GM18907 (cell line): ENCODE measurements at regions not wholly inside any gene's neighbourhood (a gene's known extent, or its start where the extent isn't known, plus 50 kb on each side); places are given as distances from the start of the nearest gene placed in this dataset.

Experiments used
- ATAC-seq: cut with Tn5 transposase; IDR thresholded peaks from one replicate; pipeline ENCODE4 v1.9.1; 2021; ENCODE audit warnings: mild to moderate bottlenecking, moderate library complexity; ENCODE audit not compliant: unreplicated experiment

DNA sequence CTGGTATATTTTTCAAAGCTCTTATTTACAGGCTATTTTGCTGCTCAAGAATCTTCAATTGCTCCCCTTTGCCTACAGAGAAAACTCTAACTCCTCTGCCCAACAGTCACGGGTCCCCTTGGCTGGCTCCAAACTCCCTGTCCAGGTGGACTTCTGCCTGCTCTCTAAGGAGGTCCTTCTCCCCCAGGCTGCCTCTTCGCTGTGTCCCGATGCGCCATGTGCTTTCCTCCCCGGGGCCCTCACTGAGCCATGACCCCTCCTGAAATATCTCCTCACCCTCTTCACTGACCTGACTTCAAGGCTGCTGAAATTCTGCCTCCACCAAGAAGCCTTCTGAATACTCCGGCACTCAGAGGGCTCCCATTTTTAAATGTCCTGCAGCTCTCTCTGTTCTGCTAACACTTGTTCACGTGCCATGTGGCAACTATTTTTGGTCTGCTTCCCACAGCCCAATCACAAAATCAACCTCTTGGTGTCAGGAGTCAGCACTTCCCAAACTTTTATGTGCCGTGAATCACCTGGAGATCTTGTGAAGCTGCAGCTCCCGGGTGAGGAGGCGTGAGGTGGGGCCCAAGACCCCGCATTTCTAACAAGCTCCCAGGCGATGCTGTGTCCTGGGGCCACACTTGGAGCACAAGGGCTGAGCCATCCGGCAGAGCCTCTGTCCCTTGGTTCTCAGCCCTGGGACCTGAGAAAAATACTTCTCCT is 85.7 kb upstream of the COL13A1 start:
- no peak for ATAC-seq

DNA sequence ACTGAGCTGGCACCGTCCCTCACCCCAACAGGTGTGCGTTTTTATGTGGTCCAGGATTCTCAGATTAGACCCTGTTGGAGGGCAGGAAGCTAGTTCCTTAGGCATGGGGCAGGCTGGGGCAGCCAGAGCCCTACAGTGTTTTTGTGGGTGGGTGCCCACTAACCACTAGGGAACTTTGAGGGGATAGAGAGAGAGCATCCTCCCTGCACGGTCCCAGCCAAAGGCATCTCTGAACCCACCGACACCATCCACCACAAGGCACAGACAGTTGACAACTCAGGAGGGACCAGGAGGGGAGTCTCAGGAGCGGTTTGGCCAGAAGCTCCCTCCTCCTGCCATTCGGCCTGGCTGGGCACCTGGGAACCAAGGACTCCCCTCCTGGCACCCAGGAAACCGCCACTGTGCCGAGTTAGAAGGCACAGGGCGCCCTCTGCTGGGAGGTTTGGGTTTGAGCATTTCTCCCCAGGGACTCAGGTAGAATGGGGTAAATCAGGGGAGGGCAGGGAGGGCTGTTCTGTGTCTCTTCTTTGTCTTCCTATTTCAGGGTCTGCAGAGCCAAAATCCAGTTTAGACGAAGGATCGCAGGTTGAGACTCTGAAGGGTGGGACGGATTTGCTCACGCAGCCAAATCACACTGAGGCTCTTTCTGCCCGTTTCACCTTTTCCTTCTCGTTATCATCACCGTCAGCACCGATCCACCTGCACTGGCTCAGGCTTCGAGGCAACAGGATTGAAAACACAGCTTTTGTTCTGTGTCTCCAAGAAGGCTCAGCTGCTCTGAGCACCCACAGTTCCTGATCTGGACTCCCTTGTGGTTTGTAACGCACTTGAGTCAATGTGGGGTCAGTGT is 84.8 kb upstream of the COL13A1 start:
- ATAC-seq = no peak

DNA sequence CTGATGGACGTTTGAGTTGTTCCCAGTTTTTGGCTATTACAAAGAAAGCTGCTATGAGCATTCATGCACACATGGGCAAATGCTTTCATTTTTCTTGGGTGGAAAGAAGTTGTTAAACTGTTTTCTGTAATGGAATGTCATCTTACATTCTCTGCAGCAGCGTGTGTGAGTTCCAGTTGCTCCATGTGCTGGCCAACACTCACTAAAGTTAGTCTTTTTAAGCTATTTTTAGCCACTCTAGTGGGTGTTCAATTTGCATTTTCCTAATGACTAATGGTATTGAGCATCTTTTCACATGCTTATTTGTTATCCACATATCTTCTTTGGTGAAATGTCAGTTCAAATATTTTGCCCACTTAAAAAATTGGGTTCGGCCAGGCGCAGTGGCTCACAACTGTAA is 82.8 kb upstream of the COL13A1 start:
- no peak for ATAC-seq

- ATAC-seq = no peak
Measured at GRCh38 chr10:69721690-69722310, 79.9 kb upstream of the COL13A1 start.

DNA sequence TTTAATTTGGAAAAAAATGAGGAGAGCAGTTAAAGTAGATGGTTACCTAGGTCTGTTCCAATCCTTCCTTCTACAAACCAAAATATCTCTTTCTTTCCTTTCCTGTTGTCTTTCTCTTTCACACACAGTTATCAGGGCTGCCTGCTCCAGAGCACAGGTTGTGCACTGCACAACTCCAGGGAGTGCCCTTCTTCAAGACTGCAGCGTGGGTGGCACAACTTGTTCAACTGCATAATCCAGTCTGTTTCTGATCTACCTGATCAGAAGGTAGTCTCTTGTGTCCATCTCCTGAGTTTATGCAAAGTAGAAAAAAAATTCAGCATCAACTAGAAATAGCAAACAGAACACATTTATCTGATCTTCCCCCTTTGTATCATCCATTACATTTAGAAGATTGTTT is 78.1 kb upstream of the COL13A1 start:
- ATAC-seq = no peak

GRCh38 chr10:69726850-69727249 is 74.9 kb upstream of the COL13A1 start:
- ATAC-seq = no peak

GRCh38 chr10:69728335-69728870 is 73.3 kb upstream of the COL13A1 start:
- no peak for ATAC-seq

GRCh38 chr10:69729326-69730048 is 72.2 kb upstream of the COL13A1 start:
- ATAC-seq = no peak

GRCh38 chr10:69730251-69731156 is 71.2 kb upstream of the COL13A1 start:
- no peak for ATAC-seq

GRCh38 chr10:69731184-69731583 is 70.5 kb upstream of the COL13A1 start:
- no peak for ATAC-seq

GRCh38 chr10:69731698-69732097 is 70.0 kb upstream of the COL13A1 start:
- ATAC-seq = no peak

- no peak for ATAC-seq
Measured at GRCh38 chr10:69732147-69732825, 69.4 kb upstream of the COL13A1 start.

DNA sequence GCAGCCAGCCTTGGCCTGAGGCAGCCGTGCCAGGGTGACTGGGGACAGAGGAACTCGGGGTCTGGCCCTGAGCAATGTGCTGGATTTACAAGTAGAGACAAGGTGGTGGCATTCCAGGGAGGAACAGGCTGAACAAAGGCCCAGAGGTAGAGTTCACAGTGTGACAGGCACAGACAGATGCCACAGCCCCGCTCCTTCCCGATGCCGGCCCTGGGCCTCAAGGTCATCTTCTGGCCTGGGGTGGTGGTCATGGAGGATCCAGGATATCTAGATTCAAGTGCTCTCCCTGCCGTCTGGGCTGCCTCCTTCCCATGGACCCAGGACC is 68.9 kb upstream of the COL13A1 start:
- ATAC-seq = no peak

GRCh38 chr10:69733791-69734261 is 67.9 kb upstream of the COL13A1 start:
- ATAC-seq = no peak

DNA sequence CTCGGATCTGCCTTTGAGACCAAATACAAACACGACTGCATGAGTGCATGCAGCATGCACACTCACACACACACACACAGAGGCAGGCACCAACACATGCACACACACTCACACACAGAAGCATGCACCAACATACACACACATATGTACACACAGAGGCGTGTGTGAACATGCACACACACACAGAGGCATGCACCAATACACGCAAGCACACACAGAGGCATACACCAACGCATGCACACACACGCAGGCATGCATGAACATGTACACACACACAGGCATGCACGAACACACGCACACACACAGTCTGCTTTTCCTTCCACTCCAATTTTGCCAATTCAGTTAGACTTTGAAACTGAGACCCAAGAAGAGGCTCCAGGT is 67.3 kb upstream of the COL13A1 start:
- ATAC-seq = no peak

DNA sequence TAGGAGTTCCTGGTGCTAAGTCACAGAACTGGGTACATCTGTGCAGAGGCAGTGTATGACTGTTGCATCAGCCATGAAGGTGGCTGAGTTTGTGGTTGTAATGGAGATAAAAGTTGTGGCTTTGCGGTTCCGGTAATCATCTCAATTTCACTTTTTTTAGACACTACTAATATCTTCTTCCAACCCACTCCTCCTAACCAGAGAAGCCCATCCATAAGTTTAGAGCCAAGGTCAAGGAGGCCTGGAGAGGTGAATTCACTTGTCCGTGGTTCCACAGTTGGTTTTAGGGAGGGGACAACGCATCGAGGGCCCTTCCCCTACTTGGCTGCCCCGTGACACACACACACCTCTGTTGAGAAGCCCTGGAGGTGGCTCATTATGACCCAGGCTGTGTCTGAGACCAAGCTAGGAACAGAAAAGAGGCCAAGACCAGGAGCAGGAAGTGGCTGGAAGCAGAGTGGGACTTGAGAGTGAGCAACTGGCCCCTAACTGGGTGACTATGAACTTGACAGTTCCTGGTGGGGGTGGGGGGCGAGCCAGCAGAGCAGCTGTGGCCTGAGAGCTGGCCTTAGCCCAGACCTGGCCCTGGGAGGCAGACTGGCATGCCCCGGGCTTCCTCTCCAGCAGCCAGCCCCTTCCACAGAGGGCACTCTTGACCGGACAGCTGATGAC is 66.8 kb upstream of the COL13A1 start:
- ATAC-seq = no peak

GRCh38 chr10:69736886-69737641 is 64.6 kb upstream of the COL13A1 start:
- no peak for ATAC-seq

DNA sequence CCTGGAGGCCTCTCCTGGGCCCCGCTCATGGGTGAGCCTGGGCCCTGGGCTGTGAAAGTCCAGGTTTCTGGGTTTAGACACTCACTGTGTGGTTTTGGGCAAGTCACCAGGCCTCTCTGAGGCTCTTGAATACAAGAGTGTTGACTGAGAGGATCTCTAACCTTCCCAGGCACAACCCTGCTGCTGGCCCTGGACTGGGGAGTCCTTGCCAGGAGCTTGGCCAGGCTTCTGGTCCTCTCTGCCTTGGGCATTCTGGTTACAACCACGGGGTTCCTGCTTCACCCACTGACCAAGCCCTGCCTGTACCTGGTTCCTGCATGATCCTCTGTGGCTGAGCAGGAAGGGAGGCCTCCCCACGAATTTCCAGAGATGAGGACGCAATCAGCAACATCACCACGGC is 63.6 kb upstream of the COL13A1 start:
- no peak for ATAC-seq
